HG02973 (cell line): ENCODE measurements at regions not wholly inside any gene's neighbourhood (a gene's known extent, or its start where the extent isn't known, plus 50 kb on each side); places are given as distances from the start of the nearest gene placed in this dataset.

Experiments
- ATAC-seq: cut with Tn5 transposase; IDR thresholded peaks from one replicate; pipeline ENCODE4 v1.9.1; 2021; ENCODE audit warnings: moderate library complexity; ENCODE audit not compliant: unreplicated experiment

DNA sequence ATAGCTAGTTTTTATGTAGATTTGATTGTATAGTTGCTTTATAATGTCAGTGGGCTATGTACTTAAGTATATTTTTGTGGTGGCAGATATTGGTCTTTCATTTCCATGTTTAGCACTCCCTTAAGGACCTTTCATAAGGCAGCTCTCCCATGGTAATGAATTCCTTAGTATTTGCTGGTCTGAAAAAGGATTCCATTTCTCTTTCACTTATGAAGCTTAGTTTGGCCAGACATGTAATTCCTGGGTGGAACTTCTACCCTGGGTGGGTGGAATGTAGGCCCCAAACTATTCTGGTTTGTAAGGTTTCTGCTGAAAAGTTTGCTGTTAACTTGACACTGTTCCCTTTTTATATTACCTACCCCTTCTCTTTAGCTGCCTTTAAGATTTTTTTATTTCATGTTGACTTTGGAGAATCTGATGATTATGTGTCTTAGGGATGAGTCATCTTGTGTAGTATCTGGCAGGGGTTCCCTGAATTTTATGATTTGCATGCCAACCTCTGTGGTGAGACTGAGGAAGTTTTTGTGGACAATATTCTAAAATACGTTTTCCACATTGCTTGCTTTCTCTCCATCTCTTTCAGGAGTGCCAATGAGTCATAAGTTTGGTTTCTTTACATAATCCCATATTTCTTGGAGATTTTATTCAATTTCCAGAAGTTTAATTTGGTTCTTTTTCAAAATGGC is 65.4 kb upstream of the VRK2 start:
- ATAC-seq = no peak

DNA sequence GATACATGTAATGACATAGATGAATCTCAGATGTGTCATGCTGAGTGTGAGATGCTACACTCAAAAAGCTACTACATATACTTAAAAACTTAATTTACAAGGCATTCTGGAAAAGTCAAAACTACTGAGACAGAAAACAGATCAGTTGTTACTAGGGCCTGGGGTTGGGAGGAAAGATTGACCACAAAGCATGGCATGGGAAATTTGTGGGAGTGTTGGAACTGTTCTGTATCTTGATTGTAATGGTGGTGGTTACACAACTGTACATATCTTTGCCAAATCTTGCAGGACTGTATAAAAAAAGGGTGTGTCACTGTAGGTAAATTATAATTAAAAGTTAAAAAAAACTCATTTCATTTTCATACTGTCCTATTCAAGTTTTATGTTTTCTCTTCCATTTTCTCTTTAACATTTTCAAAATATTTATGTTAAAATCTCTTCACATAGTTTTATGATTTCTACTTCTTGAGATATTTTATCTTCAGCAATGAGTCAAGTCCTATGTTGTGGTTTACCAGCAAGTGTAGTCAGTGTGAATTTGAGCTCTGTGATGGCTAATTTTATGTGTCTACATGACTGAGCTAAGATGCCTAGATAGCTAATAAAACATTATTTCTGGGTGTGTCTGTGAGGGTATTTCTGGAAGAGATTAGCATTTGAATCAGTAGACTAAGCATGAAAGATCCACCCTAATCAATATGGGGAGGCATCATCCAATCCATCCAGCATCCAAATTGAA is 58.6 kb upstream of the VRK2 start:
- ATAC-seq = no peak

DNA sequence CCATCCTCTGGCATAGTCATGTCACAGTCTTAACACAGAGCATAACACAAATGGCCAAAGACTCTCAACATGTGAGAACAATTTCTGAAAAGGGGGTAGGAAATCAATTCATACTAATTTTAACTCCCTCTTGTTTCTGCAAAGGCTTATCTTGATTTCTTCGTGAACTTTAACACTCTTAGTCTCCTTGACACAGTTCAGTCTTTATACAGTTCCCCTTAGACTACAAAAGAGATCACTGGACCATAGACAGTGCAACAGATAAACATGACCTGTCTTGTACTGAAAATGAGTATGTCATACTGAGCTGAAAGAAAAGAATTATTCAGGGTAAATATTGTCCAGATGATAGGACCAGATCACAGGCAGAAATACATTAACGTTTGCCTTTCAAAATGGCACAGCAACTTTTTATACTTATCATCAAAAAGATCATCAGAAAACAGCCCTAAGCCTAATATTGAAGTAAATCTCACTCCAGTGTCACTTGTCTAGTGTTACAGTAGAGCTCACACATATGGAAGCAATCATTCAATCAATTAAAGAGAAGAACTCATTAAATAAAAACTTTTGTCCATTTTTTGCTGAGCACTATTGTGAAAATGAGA is 56.4 kb upstream of the VRK2 start:
- no peak for ATAC-seq
